ENCODE measurements at regions not wholly inside any gene's neighbourhood (a gene's known extent, or its start where the extent isn't known, plus 50 kb on each side); places are given as distances from the start of the nearest gene placed in this dataset.

DNA sequence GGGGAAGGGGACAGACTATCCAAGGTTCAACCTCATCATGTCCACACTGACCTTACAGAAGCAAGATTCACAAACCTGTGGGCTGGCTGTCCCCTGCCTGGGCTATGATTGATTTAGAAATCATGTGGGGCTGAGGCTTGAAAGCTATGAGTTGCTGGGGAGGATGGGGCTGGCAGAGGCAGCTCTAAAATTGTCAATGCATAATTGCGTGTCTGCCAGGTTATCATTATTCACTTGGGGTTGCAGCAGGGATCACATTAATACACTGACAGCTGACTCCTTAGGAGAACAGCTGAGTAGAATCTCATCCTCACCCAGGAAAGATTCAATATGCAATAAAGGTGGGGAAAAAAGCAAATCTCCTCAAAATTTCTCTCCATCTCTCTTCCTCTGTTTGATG is 866.3 kb downstream of the CCSER2 start:
- H3K27ac Mint-ChIP-seq: no peak overlapping the region
- no peak for ATAC-seq

DNA sequence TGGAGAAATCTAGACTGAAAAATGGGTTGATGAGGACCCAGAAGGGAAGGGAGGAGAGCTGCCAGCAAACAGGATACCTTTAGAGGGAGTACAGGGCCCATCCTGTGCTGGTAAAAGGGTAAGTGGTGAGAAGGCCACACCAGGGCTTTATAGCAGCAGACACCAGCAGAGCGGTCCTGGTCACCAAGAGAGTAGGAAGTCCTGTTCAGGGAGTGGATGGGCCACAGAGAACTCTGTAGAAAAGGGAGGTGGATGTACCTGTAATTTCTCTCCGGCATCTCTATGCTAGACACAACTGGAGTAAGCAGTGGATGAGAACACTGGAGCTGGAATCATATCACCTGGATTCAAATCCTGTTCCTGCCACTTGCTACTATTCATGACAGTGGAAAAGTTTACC is 867.2 kb downstream of the CCSER2 start:
- Mint-ChIP-seq H3K27me3 (no peaks in the 10 kb centered on the region), H3K9me3 (peaks cover 3% of the 10 kb centered on the region)
- no peak for ATAC-seq

More for the DNA sequence above, 866.3 kb downstream of the CCSER2 start:
- Mint-ChIP-seq H3K4me1 (no peaks in the 10 kb centered on the region), H3K27me3 (no peaks in the 10 kb centered on the region), H3K9me3 (peaks cover 3% of the 10 kb centered on the region), H3K36me3 (no peaks in the 10 kb centered on the region), H3K4me3 (no peak overlapping the region)

DNA sequence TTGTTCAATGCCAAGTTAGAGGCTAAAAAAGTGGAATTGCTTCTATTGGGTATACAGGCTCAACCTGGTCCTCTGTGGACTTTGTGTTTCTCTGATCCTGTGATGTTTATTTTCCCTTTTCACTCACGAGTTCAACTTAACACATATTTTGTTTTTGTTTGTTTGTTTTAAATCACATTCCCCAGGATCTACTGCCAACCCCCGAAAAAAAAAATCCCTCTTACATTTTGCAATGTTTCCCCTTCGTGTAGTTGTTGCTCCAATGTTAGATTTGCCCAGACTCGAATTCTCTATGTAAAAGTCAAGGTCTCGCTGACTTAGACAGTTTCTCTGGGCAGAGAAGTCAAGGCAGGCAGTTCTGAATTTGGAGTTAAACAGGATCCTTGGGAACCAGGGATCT is 876.4 kb downstream of the CCSER2 start:
- no peaks in the 10 kb centered on the region for H3K36me3 Mint-ChIP-seq
- peaks cover 5% of the 10 kb centered on the region for H3K9me3 Mint-ChIP-seq
- H3K27me3 Mint-ChIP-seq: no peaks in the 10 kb centered on the region
- H3K4me3 Mint-ChIP-seq: no peak overlapping the region
- no peak for ATAC-seq
- H3K4me1 Mint-ChIP-seq: no peaks in the 10 kb centered on the region
- no peak overlapping the region for H3K27ac Mint-ChIP-seq

More for the DNA sequence above, 867.2 kb downstream of the CCSER2 start:
- Mint-ChIP-seq H3K36me3 (no peaks in the 10 kb centered on the region), H3K4me3 (no peak overlapping the region), H3K4me1 (no peaks in the 10 kb centered on the region), H3K27ac (no peak overlapping the region)

DNA sequence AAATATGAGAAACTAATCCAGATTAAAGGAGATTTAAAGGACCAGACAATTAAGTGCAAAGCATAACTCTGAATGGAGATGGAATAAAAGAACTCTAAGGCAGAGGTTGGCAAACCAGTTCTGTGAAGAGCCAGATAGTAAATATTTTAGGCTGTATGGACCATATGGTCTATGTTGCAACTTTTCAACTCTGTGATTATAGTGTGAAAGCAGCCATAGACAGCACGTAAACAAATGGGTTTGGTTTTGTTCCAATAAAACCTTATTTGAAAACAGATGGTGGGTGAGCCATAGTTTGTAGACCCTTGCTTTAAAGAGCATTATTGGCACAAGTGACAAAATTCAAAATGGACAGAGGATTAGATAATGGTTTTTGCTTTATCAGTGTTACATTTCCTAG is 884.1 kb downstream of the CCSER2 start:
- Mint-ChIP-seq H3K4me1 (no peaks in the 10 kb centered on the region), H3K9me3 (peaks cover 4% of the 10 kb centered on the region), H3K27ac (no peak overlapping the region), H3K27me3 (no peaks in the 10 kb centered on the region), H3K36me3 (no peaks in the 10 kb centered on the region), H3K4me3 (no peak overlapping the region)
- no peak for ATAC-seq

DNA sequence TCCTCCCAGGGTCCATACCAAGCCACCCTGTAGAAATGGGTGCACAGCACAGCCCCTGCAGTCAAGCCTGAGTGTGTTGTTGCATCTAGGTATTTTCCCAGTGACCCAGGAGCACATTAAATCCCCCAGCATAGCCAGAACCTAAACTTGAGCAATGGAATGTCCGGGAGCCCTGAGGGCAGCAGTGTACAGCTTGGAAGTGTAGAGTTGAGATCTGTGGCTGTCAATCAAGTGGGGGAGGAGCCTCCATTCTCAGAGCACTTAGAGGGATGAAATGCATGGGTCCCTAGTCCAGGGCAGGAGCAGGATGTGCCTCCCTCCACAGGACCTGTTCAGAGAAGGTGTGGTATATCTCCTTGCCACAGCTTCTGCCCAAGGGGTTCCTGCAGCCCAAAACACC is 885.1 kb downstream of the CCSER2 start:
- Mint-ChIP-seq H3K4me1 (no peaks in the 10 kb centered on the region), H3K36me3 (no peaks in the 10 kb centered on the region), H3K9me3 (no peaks in the 10 kb centered on the region), H3K27ac (no peak overlapping the region), H3K27me3 (no peaks in the 10 kb centered on the region), H3K4me3 (no peak overlapping the region)
- ATAC-seq: no peak

DNA sequence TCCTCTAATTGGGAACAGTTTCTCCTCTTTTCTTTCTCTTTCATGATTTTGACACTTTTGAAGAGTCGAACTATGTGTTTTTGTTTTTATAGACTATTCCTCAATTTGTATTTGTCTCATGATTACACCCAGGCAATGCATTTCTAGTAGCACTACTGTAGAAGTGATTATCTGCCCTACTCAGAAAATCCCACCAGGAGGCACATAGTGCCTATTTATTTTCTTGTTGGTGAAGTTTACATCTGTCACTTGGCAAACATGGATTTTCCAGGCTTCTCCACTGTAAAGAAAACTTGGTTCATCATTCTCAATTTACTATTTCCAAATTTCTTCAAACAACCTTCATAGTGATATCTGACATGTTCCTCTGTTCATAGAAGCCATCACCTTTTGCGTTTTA is 893.9 kb downstream of the CCSER2 start:
- no peak for ATAC-seq
- Mint-ChIP-seq H3K27ac (no peak overlapping the region), H3K27me3 (no peaks in the 10 kb centered on the region), H3K36me3 (no peaks in the 10 kb centered on the region), H3K4me3 (no peak overlapping the region), H3K9me3 (no peaks in the 10 kb centered on the region), H3K4me1 (no peaks in the 10 kb centered on the region)

DNA sequence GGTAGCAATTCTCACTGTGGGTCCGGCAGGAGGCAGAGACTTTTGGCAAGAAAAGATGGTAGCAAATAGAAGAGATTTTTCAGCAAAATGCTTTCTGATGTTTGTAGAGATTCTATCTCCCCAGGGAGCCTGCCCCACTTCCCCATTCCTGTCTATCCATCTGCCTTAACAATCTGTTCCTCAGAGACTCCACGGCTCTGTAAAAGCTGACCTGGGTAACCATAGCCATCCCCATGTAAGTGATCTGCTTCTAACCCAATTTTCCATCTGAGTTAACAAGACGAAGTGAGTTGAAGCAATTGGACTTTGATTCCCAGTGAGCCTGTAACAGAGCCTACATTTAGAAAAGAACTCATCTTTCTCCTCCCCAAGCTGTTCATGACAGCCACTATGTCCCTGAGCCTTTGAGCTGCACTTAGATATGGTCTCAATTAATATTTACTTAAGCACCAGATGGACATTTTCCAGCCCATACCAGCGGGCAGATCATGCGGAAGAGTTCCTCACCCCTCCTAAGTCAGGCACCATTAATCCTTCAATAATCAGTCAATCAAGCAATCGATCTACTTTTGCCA is 896.1 kb downstream of the CCSER2 start:
- Mint-ChIP-seq H3K4me1 (no peaks in the 10 kb centered on the region), H3K27me3 (no peaks in the 10 kb centered on the region), H3K36me3 (no peaks in the 10 kb centered on the region), H3K9me3 (no peaks in the 10 kb centered on the region), H3K4me3 (no peak overlapping the region), H3K27ac (no peak overlapping the region)
- no peak for ATAC-seq

DNA sequence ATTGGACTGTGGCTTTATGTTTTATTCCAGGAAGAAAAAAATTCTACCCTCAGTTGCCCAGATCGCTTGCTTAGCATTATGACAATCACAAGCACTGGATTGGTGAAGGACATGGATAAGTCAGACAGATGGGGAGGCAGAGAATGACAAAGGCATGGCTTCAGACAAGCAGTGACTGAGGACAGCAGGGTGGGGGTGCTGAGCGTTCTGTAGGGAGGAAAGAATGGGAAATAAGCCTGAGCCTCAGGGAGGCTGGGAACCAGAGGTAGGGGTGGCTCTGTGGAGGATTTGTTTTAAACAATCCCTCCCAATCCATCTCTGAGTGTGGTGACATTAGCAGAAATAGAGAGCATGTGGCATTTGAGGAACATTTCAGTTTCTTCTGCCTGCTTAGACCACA is 896.9 kb downstream of the CCSER2 start:
- H3K4me3 Mint-ChIP-seq: no peak overlapping the region
- H3K27me3 Mint-ChIP-seq: no peaks in the 10 kb centered on the region
- H3K9me3 Mint-ChIP-seq: peaks cover 3% of the 10 kb centered on the region
- ATAC-seq: no peak
- H3K36me3 Mint-ChIP-seq: no peaks in the 10 kb centered on the region
- H3K27ac Mint-ChIP-seq: no peak overlapping the region
- H3K4me1 Mint-ChIP-seq: no peaks in the 10 kb centered on the region

DNA sequence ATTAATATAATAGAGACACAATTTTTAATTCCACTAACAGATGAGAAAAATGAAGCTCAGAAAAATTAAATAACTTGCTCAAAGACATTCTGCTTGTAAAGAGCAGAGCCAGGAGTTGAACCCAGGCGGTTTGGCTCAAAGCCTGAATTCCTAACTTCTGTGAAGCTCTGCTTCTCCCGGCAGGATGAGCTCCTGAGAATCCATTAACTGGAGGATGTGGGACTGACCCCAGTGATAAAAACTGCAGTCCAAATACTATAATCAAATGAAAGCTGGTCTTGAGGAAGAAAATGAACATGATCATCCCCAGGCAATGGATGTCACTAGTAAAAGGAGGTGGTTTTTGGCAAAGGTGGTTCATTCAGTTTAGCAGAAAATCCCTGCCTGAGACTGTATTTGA is 898.2 kb downstream of the CCSER2 start:
- Mint-ChIP-seq H3K27me3 (no peaks in the 10 kb centered on the region), H3K4me1 (no peaks in the 10 kb centered on the region), H3K27ac (no peak overlapping the region), H3K36me3 (no peaks in the 10 kb centered on the region), H3K4me3 (no peak overlapping the region), H3K9me3 (peaks cover 3% of the 10 kb centered on the region)
- no peak for ATAC-seq

DNA sequence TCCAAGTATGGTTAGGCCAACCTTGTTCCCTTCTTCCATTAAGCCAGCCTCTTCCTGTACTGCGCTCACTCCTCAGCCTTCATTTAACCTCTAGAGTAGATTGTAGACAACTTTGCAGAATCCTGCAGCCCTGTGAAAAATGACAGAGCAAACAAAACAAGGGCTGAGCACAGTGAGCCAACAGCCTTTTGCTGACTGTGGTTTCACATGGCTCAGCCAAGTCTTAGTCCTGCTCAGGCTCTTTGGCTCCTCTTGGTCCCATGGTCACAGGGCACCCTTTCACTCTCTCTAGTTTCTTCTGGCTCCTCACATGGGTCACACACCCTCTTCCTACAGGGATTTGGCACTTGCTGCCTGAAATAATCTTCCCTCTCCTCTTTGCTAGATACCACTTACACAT is 900.3 kb downstream of the CCSER2 start:
- Mint-ChIP-seq H3K9me3 (peaks cover 3% of the 10 kb centered on the region), H3K4me3 (no peak overlapping the region), H3K27ac (no peak overlapping the region), H3K36me3 (no peaks in the 10 kb centered on the region), H3K4me1 (no peaks in the 10 kb centered on the region), H3K27me3 (no peaks in the 10 kb centered on the region)
- ATAC-seq: no peak

DNA sequence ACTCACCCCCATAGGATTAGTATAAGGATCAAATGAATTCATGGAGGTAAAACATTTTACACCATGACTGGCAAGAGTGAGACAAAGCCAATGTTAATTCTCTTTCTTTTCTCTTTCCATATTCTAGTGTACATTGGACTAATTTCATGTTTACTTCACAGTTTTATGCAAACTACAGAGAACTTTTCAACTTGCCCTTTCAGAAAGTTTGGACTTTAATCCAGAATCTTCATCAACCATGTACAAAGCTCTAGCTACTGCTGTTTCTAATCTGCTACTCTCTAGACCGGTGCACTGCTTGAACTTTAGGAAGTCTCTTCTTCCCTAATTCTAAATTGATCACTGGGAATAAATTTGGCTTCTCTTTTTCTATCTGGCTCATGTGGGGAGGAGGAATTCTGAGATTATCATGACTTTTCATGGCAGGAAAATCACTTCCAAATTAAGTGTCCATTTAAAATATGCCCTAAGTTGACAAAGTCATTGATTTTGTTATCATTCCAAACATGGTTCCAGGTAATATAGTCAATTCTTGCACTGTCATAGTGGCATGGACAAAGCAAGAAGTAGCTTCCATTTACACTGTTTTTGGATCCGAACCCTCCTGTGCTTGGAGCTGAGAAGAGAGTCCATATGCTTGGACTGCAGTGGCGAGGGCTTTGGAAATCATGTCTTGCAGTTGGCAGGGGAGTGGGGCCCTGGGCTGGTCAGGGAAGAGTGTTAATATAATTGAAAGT is 903.3 kb downstream of the CCSER2 start:
- Mint-ChIP-seq H3K4me3 (no peak overlapping the region), H3K4me1 (no peaks in the 10 kb centered on the region), H3K9me3 (peaks cover 3% of the 10 kb centered on the region), H3K36me3 (no peaks in the 10 kb centered on the region), H3K27me3 (no peaks in the 10 kb centered on the region), H3K27ac (no peak overlapping the region)
- ATAC-seq: no peak

DNA sequence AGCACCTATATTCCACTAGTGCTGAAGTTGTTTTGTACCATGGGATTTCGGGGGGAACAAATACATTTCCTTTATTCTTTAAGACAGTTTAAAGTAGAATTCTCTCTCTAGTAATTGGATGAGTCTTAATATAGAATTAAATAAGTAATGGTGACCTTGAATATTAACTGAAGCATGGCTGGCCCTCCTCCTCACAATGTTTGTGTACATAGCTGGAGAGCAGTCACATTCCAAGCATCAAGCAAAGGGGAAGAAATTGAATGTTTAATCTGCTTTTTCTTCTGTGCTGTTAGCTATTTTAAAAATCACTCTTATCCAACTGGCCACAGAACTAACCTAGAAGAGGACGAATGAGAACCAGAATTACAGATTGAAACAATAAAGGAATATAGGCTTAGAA is 906.9 kb downstream of the CCSER2 start:
- Mint-ChIP-seq H3K27ac (no peak overlapping the region), H3K4me1 (no peaks in the 10 kb centered on the region), H3K4me3 (no peak overlapping the region), H3K9me3 (peaks cover under 1% of the 10 kb centered on the region), H3K36me3 (no peaks in the 10 kb centered on the region), H3K27me3 (no peaks in the 10 kb centered on the region)
- ATAC-seq: no peak

DNA sequence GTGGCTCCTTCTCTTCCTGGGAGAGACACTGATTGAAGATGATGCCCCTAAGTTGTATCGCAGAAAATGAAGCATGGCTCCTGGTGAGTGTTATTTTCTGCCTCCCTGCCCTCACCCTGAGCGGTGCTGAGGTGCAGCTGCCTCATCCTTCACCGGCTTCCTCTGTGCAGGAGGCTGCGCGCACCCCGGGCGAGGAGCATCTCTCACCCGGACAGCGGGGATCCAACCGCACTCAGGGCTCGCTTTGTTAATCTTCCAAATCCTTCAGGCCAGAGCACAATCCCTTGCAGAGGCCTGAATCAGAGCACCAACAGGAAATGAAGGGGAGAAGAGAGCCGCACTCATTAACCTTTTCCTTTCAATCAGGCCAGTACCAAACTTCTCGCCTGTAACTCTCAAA is 910.3 kb downstream of the CCSER2 start:
- no peaks in the 10 kb centered on the region for H3K4me1 Mint-ChIP-seq
- no peaks in the 10 kb centered on the region for H3K36me3 Mint-ChIP-seq

DNA sequence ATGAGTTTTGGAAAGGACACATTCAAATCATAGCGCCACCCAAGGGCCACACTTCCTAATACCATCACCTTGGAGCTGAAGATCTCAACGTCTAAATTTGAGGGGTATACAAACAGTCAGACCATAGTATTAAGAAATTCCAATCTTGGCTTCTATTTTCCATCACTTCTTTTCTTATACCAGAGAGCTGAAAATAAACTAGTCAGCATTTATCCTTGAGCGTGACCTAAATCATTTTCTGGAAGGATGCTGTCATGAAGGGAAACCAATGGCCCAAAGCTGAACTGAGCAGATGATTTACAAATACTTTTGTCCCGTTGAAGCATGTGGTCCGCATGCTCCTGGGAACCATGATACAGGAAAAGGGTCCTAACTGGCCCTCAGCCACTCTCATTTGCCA is 921.9 kb downstream of the CCSER2 start:
- no peaks in the 10 kb centered on the region for H3K9me3 Mint-ChIP-seq
- H3K36me3 Mint-ChIP-seq: no peaks in the 10 kb centered on the region
- ATAC-seq: no peak
- no peaks in the 10 kb centered on the region for H3K27me3 Mint-ChIP-seq
- no peak overlapping the region for H3K4me3 Mint-ChIP-seq
- H3K4me1 Mint-ChIP-seq: no peaks in the 10 kb centered on the region
- no peak overlapping the region for H3K27ac Mint-ChIP-seq

More for the DNA sequence above, 910.3 kb downstream of the CCSER2 start:
- no peak overlapping the region for H3K27ac Mint-ChIP-seq
- ATAC-seq: peak; percentile 38
- no peak overlapping the region for H3K4me3 Mint-ChIP-seq
- H3K27me3 Mint-ChIP-seq: no peaks in the 10 kb centered on the region
- H3K9me3 Mint-ChIP-seq: peaks cover 3% of the 10 kb centered on the region

DNA sequence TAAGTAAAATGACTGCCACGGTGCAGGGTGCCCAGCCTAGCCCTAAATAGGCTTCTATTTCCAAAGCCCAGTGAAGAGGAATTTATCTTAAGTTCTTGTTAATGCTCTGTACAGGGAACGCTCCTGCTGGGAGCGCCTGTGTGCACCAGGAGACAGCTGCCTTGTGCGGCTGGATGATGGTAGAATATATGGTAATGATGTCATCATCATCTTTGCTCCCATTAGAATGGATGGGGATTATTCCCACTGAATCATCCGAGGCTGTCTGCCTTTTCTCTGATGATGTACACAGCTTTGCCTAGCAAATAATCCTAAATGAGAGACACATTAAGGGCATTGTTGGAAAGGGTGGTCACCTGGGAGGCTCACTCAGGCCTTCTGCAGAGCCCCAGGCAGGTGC is 928.1 kb downstream of the CCSER2 start:
- ATAC-seq: no peak
- H3K27ac Mint-ChIP-seq: no peak overlapping the region
- H3K4me3 Mint-ChIP-seq: no peak overlapping the region
- H3K36me3 Mint-ChIP-seq: no peaks in the 10 kb centered on the region
- no peaks in the 10 kb centered on the region for H3K4me1 Mint-ChIP-seq
- H3K27me3 Mint-ChIP-seq: no peaks in the 10 kb centered on the region
- no peaks in the 10 kb centered on the region for H3K9me3 Mint-ChIP-seq

DNA sequence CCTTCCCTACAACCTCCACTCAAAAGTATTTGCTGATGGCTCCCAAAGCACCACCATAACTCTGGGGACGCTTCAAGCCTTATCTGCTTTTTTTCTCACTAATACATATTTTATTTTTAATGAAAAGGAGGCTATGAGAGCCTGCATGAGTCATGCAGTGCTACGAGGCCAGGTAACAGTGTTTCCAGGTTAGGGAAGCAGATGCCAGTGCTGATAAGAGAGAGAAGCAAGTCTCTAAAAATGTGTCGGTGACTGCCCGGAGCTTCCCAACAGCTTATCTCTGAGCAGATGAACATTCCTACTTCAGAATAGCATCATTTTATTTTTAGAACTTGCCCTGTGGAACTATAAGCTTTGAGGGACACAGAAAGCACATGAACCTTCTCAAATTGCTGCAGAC is 931.5 kb downstream of the CCSER2 start:
- Mint-ChIP-seq H3K9me3 (no peaks in the 10 kb centered on the region), H3K4me3 (no peak overlapping the region), H3K27me3 (no peaks in the 10 kb centered on the region), H3K27ac (no peak overlapping the region), H3K36me3 (no peaks in the 10 kb centered on the region), H3K4me1 (no peaks in the 10 kb centered on the region)
- no peak for ATAC-seq

Measured in stimulated activated memory B cell treated with anti-CD40 and anti-IgM and Interleukin-4, amounts not matched to agents 10 μg/mL and 1 μg/mL and 100 μg/mL, for 72 hours (primary cell).